Aorta (tissue), 5 donors: ENCODE measurements at regions not wholly inside any gene's neighbourhood (a gene's known extent, or its start where the extent isn't known, plus 50 kb on each side); places are given as distances from the start of the nearest gene placed in this dataset.

Experiments
- ATAC-seq: fragments of 200-7000 bp; cut with Tn5 transposase; one replicate; pipeline ENCODE4 v1.9.1; 2022; ENCODE audit warnings: moderate library complexity; ENCODE audit not compliant: low FRiP score
- DNase-seq, 2 donors: peaks; one replicate each; pipeline ENCODE4 v3.0.0-alpha.2; 2020
- H3K27ac ChIP-seq, 2 donors: one replicate each; pipeline ENCODE4 v1.5.1; 2013; ENCODE audit warnings: low read length in 2 of 2, mild to moderate bottlenecking in 2 of 2, moderate library complexity in 2 of 2, control low read depth in 1 of 2, inconsistent platforms in 1 of 2, low read depth in 1 of 2
- H3K27me3 ChIP-seq, 2 donors: one replicate each; pipeline ENCODE4 v1.6.1; 2013; ENCODE audit warnings: control low read depth in 1 of 2, low read length in 1 of 2, mild to moderate bottlenecking in 1 of 2, moderate library complexity in 1 of 2; ENCODE audit not compliant: insufficient read depth in 2 of 2, control insufficient read depth in 1 of 2
- H3K36me3 ChIP-seq, 2 donors: one replicate each; pipeline ENCODE4 v1.6.1; 2013; ENCODE audit warnings: control low read depth in 1 of 2, low read length in 1 of 2, mild to moderate bottlenecking in 1 of 2; ENCODE audit not compliant: insufficient read depth in 2 of 2, control insufficient read depth in 1 of 2
- H3K4me1 ChIP-seq, 2 donors: one replicate each; pipeline ENCODE4 v1.6.1; 2013; ENCODE audit warnings: low read length in 2 of 2, control low read depth in 1 of 2, mild to moderate bottlenecking in 1 of 2, moderate library complexity in 1 of 2; ENCODE audit not compliant: insufficient read depth in 2 of 2, control insufficient read depth in 1 of 2
- H3K4me3 ChIP-seq, 2 donors: one replicate each; pipeline ENCODE4 v1.5.1; 2013; ENCODE audit warnings: low read length in 2 of 2, control low read depth in 1 of 2, mild to moderate bottlenecking in 1 of 2
- H3K9me3 ChIP-seq: one replicate; pipeline ENCODE4 v1.6.1; 2013; ENCODE audit warnings: mild to moderate bottlenecking, low read length; ENCODE audit not compliant: control insufficient read depth
- WGBS, 2 donors: extraction: QIAGEN DNeasy Blood & Tissue Kit; methylation state at CpG; one replicate each; pipeline ENCODE4 v1.1.7; 2013; 5-methylcytosine and 5-hydroxymethylcytosine counted together
- intact Hi-C, 2 donors: fragments of 100-400 bp; cut with DNase I; formaldehyde crosslinking; loops; one replicate each; pipeline versions ENCODE4 v1.14.2 to v1.15.0; 2022
- donor health status: healthy with polysubstance abuse.
- donor health status: Bipolar disorder and iron deficiency.
- donor health status: DM: no; HTN: no; CAD: no.
- donor health status: DM: no; HTN: no; CAD: no.
- donor health status: DM: yes; HTN: yes; CAD: no.

GRCh38 chr2:56030062-56030461, 106.5 kb upstream of the EFEMP1 start:
- intact Hi-C loops = no loop called here
- no peak for DNase-seq
- ATAC-seq = no peak

GRCh38 chr2:56030901-56031300, 107.3 kb upstream of the EFEMP1 start:
- no peaks in the 10 kb centered on the region for H3K36me3 ChIP-seq
- ATAC-seq = no peak
- intact Hi-C loops = no loop called here

More at GRCh38 chr2:56030062-56030461, 106.5 kb upstream of the EFEMP1 start:
- 83 to 91% methylated on average over 5 of the region's 5 CpGs for WGBS, 2 donors
- Histone ChIP-seq H3K9me3 (no peaks in the 10 kb centered on the region), H3K27ac (no peak overlapping the region), H3K27me3 (no peaks in the 10 kb centered on the region), H3K4me1 (no peaks in the 10 kb centered on the region), H3K36me3 (no peaks in the 10 kb centered on the region), H3K4me3 (no peak overlapping the region)

GRCh38 chr2:56034258-56034657, 110.7 kb upstream of the EFEMP1 start:
- Histone ChIP-seq H3K4me1 (no peaks in the 10 kb centered on the region), H3K9me3 (no peaks in the 10 kb centered on the region), H3K36me3 (no peaks in the 10 kb centered on the region), H3K27me3 (no peaks in the 10 kb centered on the region), H3K27ac (no peak overlapping the region), H3K4me3 (no peak overlapping the region)
- intact Hi-C loops = no loop called here
- no peak for ATAC-seq
- WGBS, 2 donors = 62 to 64% methylated on average over 3 of the region's 3 CpGs
- DNase-seq = no peak

More at GRCh38 chr2:56030901-56031300, 107.3 kb upstream of the EFEMP1 start:
- Histone ChIP-seq H3K4me1 (no peaks in the 10 kb centered on the region), H3K9me3 (no peaks in the 10 kb centered on the region), H3K27me3 (no peaks in the 10 kb centered on the region), H3K27ac (no peak overlapping the region), H3K4me3 (no peak overlapping the region)
- DNase-seq = no peak
- WGBS, 2 donors = 61 to 71% methylated on average over 5 of the region's 5 CpGs

GRCh38 chr2:56040189-56040588, 116.6 kb upstream of the EFEMP1 start:
- Histone ChIP-seq H3K4me3 (no peak overlapping the region), H3K36me3 (no peaks in the 10 kb centered on the region), H3K27ac (no peak overlapping the region), H3K4me1 (no peaks in the 10 kb centered on the region), H3K9me3 (peaks cover 2% of the 10 kb centered on the region), H3K27me3 (no peaks in the 10 kb centered on the region)
- DNase-seq = no peak
- no peak for ATAC-seq
- WGBS, 2 donors = 79 to 86% methylated on average over 3 of the region's 3 CpGs
- intact Hi-C loops = no loop called here

GRCh38 chr2:56040834-56041233, 117.3 kb upstream of the EFEMP1 start:
- H3K4me3 ChIP-seq = no peak overlapping the region
- H3K4me1 ChIP-seq = no peaks in the 10 kb centered on the region
- H3K9me3 ChIP-seq = peaks cover 2% of the 10 kb centered on the region
- ATAC-seq (no peak), DNase-seq (no peak)
- H3K36me3 ChIP-seq = no peaks in the 10 kb centered on the region
- intact Hi-C loops = no loop called here
- H3K27me3 ChIP-seq = no peaks in the 10 kb centered on the region
- no peak overlapping the region for H3K27ac ChIP-seq

GRCh38 chr2:56047136-56047535, 123.6 kb upstream of the EFEMP1 start:
- 41% methylated on average over 3 of the region's 3 CpGs for WGBS, 2 donors
- no peaks in the 10 kb centered on the region for H3K4me1 ChIP-seq
- intact Hi-C loops = no loop called here
- ATAC-seq (no peak), DNase-seq (no peak)
- H3K4me3 ChIP-seq = no peak overlapping the region
- H3K27ac ChIP-seq = no peak overlapping the region
- no peaks in the 10 kb centered on the region for H3K27me3 ChIP-seq
- H3K36me3 ChIP-seq = no peaks in the 10 kb centered on the region
- H3K9me3 ChIP-seq = peaks cover 2% of the 10 kb centered on the region

GRCh38 chr2:56049233-56049845, 125.8 kb upstream of the EFEMP1 start:
- Histone ChIP-seq H3K36me3 (no peaks in the 10 kb centered on the region), H3K27ac (no peak overlapping the region), H3K4me1 (no peaks in the 10 kb centered on the region), H3K27me3 (no peaks in the 10 kb centered on the region), H3K4me3 (no peak overlapping the region), H3K9me3 (no peaks in the 10 kb centered on the region)
- ATAC-seq (no peak), DNase-seq (no peak)
- WGBS, 2 donors = 70 to 74% methylated on average over 10 of the region's 10 CpGs
- intact Hi-C loops = no loop called here

- ATAC-seq (no peak), DNase-seq (no peak)
- Histone ChIP-seq H3K9me3 (no peaks in the 10 kb centered on the region), H3K36me3 (no peaks in the 10 kb centered on the region), H3K27me3 (no peaks in the 10 kb centered on the region), H3K4me3 (no peak overlapping the region), H3K27ac (no peak overlapping the region), H3K4me1 (no peaks in the 10 kb centered on the region)
- intact Hi-C loops = no loop called here
- WGBS, 2 donors = 37% methylated on average over 3 of the region's 3 CpGs
Measured at GRCh38 chr2:56053679-56054078, 130.1 kb upstream of the EFEMP1 start.

GRCh38 chr2:56055405-56055804, 128.4 kb upstream of the CCDC85A start:
- no peak overlapping the region for H3K4me3 ChIP-seq
- no peaks in the 10 kb centered on the region for H3K9me3 ChIP-seq
- H3K36me3 ChIP-seq = no peaks in the 10 kb centered on the region
- H3K27ac ChIP-seq = no peak overlapping the region
- no peaks in the 10 kb centered on the region for H3K4me1 ChIP-seq
- intact Hi-C loops = no loop called here
- H3K27me3 ChIP-seq = no peaks in the 10 kb centered on the region
- ATAC-seq = no peak
- no peak for DNase-seq
